ENCODE measurements at regions not wholly inside any gene's neighbourhood (a gene's known extent, or its start where the extent isn't known, plus 50 kb on each side); places are given as distances from the start of the nearest gene placed in this dataset.

DNA sequence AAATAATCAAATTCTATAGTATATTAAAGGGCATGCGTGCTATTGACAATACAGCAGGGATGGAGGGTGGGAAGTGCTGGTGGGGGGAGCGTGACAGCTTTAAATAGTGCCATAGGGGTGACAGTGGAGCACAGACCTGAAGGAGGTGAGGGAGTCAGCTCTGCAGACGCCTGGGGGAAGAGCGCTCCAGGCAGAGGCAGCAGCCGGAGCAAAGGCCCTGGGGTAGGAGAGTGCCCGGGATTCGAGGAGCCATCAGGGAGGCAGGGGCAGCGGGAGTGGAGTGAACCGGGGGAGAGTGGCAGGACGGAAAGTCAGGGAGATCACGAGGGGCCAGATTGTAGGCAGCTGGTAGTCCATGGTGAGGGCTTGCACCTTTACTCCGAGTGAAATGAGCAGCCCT lies 78.4 kb upstream of the CCDC167 start:
- TF ChIP-seq POLR2A (IDR thresholded peaks at IDR 0.05), result no peak
- TF ChIP-seq, protein P1, sequence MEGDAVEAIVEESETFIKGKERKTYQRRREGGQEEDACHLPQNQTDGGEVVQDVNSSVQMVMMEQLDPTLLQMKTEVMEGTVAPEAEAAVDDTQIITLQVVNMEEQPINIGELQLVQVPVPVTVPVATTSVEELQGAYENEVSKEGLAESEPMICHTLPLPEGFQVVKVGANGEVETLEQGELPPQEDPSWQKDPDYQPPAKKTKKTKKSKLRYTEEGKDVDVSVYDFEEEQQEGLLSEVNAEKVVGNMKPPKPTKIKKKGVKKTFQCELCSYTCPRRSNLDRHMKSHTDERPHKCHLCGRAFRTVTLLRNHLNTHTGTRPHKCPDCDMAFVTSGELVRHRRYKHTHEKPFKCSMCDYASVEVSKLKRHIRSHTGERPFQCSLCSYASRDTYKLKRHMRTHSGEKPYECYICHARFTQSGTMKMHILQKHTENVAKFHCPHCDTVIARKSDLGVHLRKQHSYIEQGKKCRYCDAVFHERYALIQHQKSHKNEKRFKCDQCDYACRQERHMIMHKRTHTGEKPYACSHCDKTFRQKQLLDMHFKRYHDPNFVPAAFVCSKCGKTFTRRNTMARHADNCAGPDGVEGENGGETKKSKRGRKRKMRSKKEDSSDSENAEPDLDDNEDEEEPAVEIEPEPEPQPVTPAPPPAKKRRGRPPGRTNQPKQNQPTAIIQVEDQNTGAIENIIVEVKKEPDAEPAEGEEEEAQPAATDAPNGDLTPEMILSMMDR (IDR thresholded peaks at IDR 0.05), result no peak

Measured in lower leg skin (tissue), 3 donors.